Left renal pelvis (tissue), 4 donors: ENCODE measurements at regions not wholly inside any gene's neighbourhood (a gene's known extent, or its start where the extent isn't known, plus 50 kb on each side); places are given as distances from the start of the nearest gene placed in this dataset.

Experiments
- DNase-seq, 4 donors: peaks; one replicate each; pipeline ENCODE4 v3.0.0-alpha.2; 2013; ENCODE audit warnings: low read depth in 4 of 4, low spot score in 3 of 4

- no peak for DNase-seq
These were observed 395.7 kb downstream of the FOXO1 start for GRCh38 chr13:40270726-40271125.

GRCh38 chr13:40271271-40271885 lies 395.1 kb downstream of the FOXO1 start:
- no peak for DNase-seq

- DNase-seq, result no peak
These were observed 394.3 kb downstream of the FOXO1 start for GRCh38 chr13:40271931-40272775.

GRCh38 chr13:40272776-40273139 lies 393.7 kb downstream of the FOXO1 start:
- no peak for DNase-seq

GRCh38 chr13:40273253-40274025 lies 393.0 kb downstream of the FOXO1 start:
- DNase-seq, result no peak

GRCh38 chr13:40274103-40274502 lies 392.3 kb downstream of the FOXO1 start:
- DNase-seq, result no peak

GRCh38 chr13:40275155-40275554 lies 391.3 kb downstream of the FOXO1 start:
- no peak for DNase-seq

GRCh38 chr13:40275636-40276035 lies 390.8 kb downstream of the FOXO1 start:
- DNase-seq, result no peak

- DNase-seq, result no peak
These were observed 382.8 kb downstream of the FOXO1 start for GRCh38 chr13:40283666-40284065.

GRCh38 chr13:40285634-40286033 lies 380.8 kb downstream of the FOXO1 start:
- DNase-seq, result no peak

- no peak for DNase-seq
These were observed 379.0 kb downstream of the FOXO1 start for GRCh38 chr13:40287428-40287827.

GRCh38 chr13:40288259-40288658 lies 378.2 kb downstream of the FOXO1 start:
- no peak for DNase-seq

- no peak for DNase-seq
These were observed 375.7 kb downstream of the FOXO1 start for GRCh38 chr13:40290758-40291157.

- DNase-seq, result no peak
These were observed 374.3 kb downstream of the FOXO1 start for GRCh38 chr13:40292108-40292507.

GRCh38 chr13:40292536-40292935 lies 373.9 kb downstream of the FOXO1 start:
- DNase-seq, result no peak

GRCh38 chr13:40302351-40302750 lies 364.1 kb downstream of the FOXO1 start:
- no peak for DNase-seq

GRCh38 chr13:40304391-40304790 lies 362.1 kb downstream of the FOXO1 start:
- no peak for DNase-seq

GRCh38 chr13:40306817-40307216 lies 359.6 kb downstream of the FOXO1 start:
- DNase-seq, result no peak

GRCh38 chr13:40309881-40310280 lies 356.6 kb downstream of the FOXO1 start:
- no peak for DNase-seq

GRCh38 chr13:40311356-40312101 lies 354.9 kb downstream of the FOXO1 start:
- no peak for DNase-seq
